HUES6 (cell line): ENCODE measurements at regions not wholly inside any gene's neighbourhood (a gene's known extent, or its start where the extent isn't known, plus 50 kb on each side); places are given as distances from the start of the nearest gene placed in this dataset.
"Not testable (repeated sequence)": the region's sequence is repeated elsewhere in the genome, so short reads cannot be mapped to it uniquely, and the experiment has no call there.

Source experiments
- H3K27ac ChIP-seq: 2 replicates; pipeline ENCODE4 v1.7.0; 2013; ENCODE audit warnings: low read depth, mild to moderate bottlenecking, low read length, inconsistent platforms
- H3K27me3 ChIP-seq: 2 replicates; pipeline ENCODE4 v1.6.1; 2013; ENCODE audit warnings: low read length; ENCODE audit not compliant: control insufficient read depth, insufficient read depth
- H3K36me3 ChIP-seq: 2 replicates; pipeline ENCODE4 v1.6.1; 2013; ENCODE audit warnings: low read length; ENCODE audit not compliant: control insufficient read depth, insufficient read depth
- H3K4me1 ChIP-seq: 2 replicates; pipeline ENCODE4 v1.6.1; 2013; ENCODE audit warnings: low read length; ENCODE audit not compliant: control insufficient read depth, insufficient read depth
- H3K4me3 ChIP-seq: 2 replicates; pipeline ENCODE4 v1.5.1; 2013; ENCODE audit warnings: low read depth, low read length
- H3K9ac ChIP-seq: one replicate; pipeline ENCODE4 v1.6.1; 2013; ENCODE audit warnings: mild to moderate bottlenecking, low read length
- H3K9me3 ChIP-seq: 2 replicates; pipeline ENCODE4 v1.6.1; 2013; ENCODE audit warnings: low read depth, low read length; ENCODE audit not compliant: control insufficient read depth, insufficient read depth

DNA sequence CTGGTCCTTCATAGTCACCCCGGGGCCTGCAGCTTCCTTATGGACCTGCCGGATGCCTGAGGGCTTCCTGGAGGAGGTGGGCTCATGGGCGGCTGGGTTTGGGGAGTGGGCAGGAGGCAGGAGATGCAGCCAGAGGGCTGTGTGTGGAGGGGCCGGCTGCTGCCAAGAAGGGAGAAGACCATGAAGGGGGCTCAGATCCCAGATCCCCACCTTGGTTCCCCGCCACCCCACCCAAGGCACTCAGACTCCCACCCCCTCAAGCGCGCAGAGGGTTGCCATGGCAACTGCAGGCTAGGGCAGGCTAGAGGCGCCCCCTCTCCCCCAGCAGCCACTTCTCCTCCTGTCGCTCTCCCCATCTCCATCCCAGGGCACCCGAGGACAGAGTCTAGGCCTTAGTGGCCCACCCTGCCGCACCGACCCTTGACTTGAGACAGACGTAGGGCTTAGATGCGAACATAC is 104.5 kb downstream of the CRLF3 start:
- Histone ChIP-seq H3K4me3 (no peak overlapping the region), H3K9ac (no peak overlapping the region), H3K27me3 (no peaks in the 10 kb centered on the region), H3K9me3 (no peaks in the 10 kb centered on the region), H3K27ac (no peak overlapping the region), H3K4me1 (no peaks in the 10 kb centered on the region), H3K36me3 (0 out of 2 replicates have a peak, but pooled peaks cover 10% of the 10 kb centered on the region)

DNA sequence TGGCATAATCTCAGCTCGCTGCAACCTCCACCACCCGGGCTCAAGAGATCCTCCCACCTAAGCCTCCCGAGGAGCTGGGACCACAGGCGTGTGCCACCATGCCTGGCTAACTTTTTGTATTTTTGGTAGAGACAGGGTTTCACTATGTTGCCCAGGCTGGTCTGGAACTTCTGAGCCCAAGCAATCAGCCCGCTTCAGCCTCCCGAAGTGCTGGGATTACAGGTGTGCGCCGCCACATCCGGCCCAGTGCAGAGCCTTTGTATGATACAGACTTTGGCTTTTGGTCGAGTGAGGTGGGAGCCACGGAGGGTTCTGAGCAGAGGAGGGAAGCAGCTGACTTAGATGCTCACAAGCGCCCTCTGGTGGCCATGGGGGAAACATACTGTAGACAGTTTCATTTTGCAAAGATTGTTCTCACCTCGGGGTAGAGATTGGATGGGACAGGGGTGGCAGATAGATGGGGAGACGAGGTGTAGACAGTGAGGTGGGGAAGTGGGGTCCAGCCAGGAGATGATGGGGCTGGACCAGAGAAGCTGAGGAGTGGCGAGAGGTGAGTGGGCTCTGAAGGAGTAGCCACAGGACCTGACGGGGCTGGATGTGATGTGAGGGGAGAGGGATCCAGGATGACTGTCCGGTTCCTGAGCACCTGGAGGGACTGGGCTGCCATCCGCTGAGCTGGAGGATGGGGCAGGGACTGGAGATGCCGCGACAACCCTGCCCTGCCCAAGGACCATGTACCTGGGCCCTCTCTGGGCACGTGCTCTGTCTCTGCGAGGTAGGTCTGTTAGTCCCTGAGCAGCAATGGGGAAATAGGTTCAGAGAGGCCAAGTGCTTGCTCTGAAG is 105.1 kb downstream of the CRLF3 start:
- H3K9me3 ChIP-seq, H3K27ac ChIP-seq, H3K9ac ChIP-seq, H3K27me3 ChIP-seq, H3K4me3 ChIP-seq, H3K4me1 ChIP-seq: not testable (repeated sequence)
- H3K36me3 ChIP-seq, result 0 out of 2 replicates have a peak, but pooled peaks cover 10% of the 10 kb centered on the region

DNA sequence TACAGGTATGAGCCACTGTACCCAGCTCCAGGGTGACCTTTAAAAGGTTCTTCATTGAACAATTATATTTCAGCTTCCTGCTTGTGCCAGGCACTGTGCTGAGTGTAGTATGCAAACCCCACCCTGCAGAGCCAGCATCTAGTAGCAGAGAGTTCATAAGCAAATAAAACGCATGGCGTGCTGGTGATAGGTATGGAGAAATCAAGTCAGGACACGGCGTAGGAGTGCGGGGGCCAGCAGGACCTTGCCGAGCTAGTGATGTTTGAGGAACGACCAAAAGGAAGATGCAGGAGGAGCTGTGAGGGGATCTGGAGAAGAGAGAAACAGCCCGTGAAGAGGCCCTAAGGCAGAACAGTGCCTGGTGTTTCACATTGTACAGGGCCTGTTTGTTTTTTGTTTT is 105.8 kb downstream of the CRLF3 start:
- H3K4me3 ChIP-seq, H3K4me1 ChIP-seq: not testable (repeated sequence)
- 0 out of 2 replicates have a peak, but pooled peaks cover 10% of the 10 kb centered on the region for H3K36me3 ChIP-seq

DNA sequence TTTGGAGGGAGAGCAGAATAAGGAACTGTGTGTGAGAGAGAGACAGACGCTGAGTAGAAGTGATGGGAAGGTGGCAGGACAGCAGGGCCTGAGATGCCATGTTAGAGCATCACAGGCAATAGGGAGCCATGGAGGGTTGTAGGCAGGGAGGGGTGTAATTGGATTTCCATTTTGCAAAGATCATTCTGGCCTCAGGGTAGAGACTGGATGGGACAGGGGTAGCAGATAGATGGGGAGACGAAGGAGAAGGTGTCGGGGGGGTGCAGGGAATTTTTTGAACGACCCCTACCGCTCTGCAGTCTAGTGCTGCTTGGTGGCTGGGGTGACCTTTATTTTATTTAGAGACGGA is 106.4 kb downstream of the CRLF3 start:
- H3K27me3 ChIP-seq, H3K9me3 ChIP-seq, H3K27ac ChIP-seq, H3K9ac ChIP-seq, H3K4me1 ChIP-seq, H3K4me3 ChIP-seq: not testable (repeated sequence)
- H3K36me3 ChIP-seq, result 0 out of 2 replicates have a peak, but pooled peaks cover 10% of the 10 kb centered on the region

More for the DNA sequence above, 105.8 kb downstream of the CRLF3 start:
- H3K27me3 ChIP-seq, H3K9me3 ChIP-seq, H3K9ac ChIP-seq, H3K27ac ChIP-seq: not testable (repeated sequence)

DNA sequence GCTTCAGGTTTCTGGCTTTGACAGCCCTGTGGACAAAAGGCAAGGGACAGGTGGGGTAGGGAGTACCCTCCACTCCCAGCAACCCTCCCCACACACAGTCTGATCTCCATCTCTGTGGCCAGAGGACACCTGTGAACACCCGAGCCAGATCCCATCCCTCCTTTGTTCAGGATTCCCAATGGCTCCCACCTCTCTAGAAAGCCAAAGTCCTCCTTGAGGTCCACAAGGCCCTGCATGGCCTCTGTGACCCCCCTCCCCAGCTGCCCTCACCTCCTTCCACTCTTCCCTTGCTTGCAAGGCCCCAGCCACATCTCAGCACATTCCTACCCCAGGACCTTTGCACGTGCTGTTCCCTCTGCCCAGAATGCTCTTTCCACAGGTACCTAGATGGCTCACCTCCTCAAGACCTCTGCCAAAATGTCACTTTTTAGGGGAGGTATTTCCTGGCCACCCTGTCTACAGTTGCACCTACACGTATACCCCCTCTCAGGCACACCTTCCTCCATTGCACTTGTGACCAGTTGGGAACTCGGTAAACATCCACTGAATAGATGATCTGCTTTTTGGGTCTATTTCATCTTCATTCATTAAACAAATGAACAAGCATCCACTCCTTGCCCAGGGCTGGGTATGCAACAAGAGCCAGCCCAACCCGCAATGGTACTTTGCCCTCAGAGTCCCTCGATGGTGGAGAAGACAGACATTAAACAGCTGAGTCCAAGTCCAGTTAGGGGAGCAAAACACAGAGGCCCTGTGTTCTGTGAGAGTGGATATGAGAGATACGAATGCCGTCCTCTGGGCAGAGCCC is 107.0 kb downstream of the CRLF3 start:
- Histone ChIP-seq H3K36me3 (0 out of 2 replicates have a peak, but pooled peaks cover 10% of the 10 kb centered on the region), H3K9ac (no peak overlapping the region), H3K27ac (no peak overlapping the region), H3K4me3 (no peak overlapping the region), H3K4me1 (no peaks in the 10 kb centered on the region), H3K27me3 (no peaks in the 10 kb centered on the region), H3K9me3 (no peaks in the 10 kb centered on the region)

DNA sequence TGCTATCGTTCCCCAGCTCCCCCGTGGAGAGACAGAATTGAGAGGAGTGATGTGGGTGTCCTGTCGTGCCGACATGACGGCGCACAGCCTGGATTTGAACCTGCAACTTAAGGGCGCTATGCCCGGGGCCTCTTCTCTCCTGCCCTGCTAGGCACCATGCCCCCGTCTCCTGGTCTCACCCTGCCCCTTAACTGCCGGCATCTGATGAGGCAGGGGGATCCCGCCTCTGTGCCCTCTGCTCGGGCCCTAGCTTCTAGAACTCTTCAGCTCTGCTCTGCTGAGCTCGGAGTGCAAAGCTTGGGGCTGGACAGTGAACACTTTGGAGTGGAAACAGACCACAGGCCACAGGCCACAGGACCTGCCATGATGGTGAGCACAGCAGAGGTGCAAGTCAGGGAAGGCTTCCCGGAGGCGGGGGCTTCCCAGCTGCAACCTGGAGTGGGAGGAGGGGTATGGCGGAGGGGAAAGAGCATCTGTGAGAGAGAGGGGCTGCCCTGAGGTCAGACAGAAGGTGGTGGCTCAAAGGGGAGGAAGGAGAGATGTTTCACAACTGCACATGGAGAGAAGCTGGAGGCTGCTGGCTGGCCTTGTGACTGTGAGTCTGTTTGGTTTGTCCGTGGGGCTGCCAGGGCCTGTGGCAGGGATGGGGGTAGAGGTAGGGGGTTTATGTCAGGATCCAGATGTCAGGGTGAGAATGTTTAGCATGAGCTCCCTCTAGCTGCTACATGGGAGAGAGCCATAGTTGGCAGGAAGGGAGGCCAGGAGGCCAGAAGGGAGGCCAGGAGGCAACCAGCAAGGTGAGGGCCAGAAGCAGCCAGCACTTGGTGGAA is 107.8 kb downstream of the CRLF3 start:
- Histone ChIP-seq H3K27ac (no peak overlapping the region), H3K9me3 (no peaks in the 10 kb centered on the region), H3K27me3 (no peaks in the 10 kb centered on the region), H3K4me3 (no peak overlapping the region), H3K36me3 (peaks cover 10% of the 10 kb centered on the region; the same call in 1 of the 2 replicates), H3K9ac (no peak overlapping the region), H3K4me1 (peaks cover 6% of the 10 kb centered on the region)

DNA sequence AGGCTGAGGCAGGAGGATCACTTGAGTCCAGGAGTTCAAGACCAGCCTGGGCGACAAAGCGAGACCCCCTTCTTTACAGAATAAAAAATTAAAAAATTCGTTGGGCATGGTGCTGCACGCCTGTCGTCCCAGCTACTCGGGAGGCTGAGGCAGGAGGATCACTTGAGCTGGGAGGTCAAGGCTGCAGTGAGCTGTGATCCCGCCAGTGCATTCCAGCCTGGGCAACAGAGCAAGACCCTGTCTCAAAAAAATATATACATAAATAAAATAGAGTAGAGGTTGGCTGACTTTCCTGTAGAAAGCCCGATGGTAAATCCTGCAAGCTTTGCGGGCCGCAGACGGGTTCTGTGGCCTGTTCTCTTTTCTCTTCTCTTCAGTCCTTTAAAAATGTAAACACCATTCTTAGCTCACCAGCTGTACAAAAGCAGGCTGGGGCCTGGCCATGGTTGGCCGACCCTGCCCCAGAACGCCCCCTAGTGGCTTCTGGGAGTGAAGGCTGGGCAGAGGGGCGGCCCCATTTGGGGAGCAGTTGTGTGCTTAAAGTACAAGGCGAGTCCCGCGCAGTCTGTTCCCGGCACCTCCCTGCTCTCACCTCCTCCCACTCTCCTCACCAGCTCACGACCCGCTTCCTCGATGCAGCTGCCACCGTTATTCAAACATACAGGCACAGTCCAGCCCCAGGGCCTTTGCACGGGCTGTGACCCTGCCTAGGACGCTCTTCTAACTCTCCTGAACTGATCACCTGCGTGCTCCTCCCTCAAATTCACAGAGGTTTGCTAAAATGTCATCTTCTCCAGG is 109.5 kb downstream of the CRLF3 start:
- H3K4me1 ChIP-seq, result peaks cover 11% of the 10 kb centered on the region
- H3K36me3 ChIP-seq, H3K9ac ChIP-seq, H3K27ac ChIP-seq, H3K9me3 ChIP-seq, H3K4me3 ChIP-seq, H3K27me3 ChIP-seq: not testable (repeated sequence)

DNA sequence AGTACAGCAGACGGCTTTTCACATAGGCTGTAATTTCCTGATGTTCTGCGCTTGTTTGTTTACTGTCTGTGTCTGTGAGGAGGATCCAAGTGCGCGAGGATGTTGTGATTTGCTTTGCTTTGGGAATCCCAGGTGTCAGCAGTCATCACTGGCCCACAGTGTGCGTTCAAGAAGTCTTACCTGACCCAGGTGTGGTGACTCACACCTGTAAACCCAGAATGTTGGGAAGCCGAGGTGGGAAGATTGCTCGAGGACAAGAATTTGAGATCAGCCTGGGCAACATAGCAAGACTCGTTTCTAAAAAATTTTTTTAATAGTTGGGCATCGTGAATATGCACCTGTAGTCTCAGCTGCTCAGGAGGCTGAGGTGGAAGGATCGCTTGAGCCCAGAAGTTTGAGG is 110.7 kb downstream of the CRLF3 start:
- not testable (repeated sequence) for H3K9me3 ChIP-seq

DNA sequence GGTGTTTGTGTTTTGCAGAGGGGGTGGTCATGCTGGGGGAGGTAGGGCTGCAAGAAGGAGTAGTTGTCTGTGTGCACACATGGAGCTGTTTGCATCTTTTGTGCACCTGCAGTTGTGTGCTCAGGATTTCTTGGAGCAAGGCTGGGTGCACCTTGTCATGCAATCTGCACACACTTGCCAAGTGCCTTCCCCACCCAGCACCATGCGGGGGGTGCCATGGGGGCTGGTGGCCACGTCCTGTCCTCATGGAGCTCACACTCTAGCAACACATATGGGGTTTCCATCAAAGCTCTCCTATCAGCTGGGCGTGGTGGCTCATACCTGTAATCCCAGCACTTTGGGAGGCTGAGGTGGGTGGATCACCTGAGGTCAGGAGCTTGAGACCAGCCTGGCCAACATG is 111.6 kb downstream of the CRLF3 start:
- H3K4me3 ChIP-seq, H3K27ac ChIP-seq, H3K9ac ChIP-seq, H3K36me3 ChIP-seq, H3K27me3 ChIP-seq, H3K9me3 ChIP-seq: not testable (repeated sequence)
- peaks cover 11% of the 10 kb centered on the region for H3K4me1 ChIP-seq

More for the DNA sequence above, 110.7 kb downstream of the CRLF3 start:
- not testable (repeated sequence) for H3K4me3 ChIP-seq, H3K9ac ChIP-seq, H3K36me3 ChIP-seq, H3K27ac ChIP-seq, H3K27me3 ChIP-seq
- peaks cover 11% of the 10 kb centered on the region for H3K4me1 ChIP-seq
